ENCODE measurements at regions not wholly inside any gene's neighbourhood (a gene's known extent, or its start where the extent isn't known, plus 50 kb on each side); places are given as distances from the start of the nearest gene placed in this dataset.

- H3K27me3 ChIP-seq (ENCODE audit: control insufficient read depth in 2 of 2, insufficient read depth in 2 of 2, low read length in 2 of 2) = no peaks in the 10 kb centered on the region
- no peak overlapping the region for H3K4me3 Mint-ChIP-seq
- H3K9ac ChIP-seq (ENCODE audit: insufficient read depth, low read length, poor library complexity, severe bottlenecking) = no peak overlapping the region
- peaks cover 0 to 4% (median 1%) of the 10 kb centered on the region in 3 donors for H3K27me3 Mint-ChIP-seq (ENCODE audit: low read depth in 3 of 3)
- no peaks in the 10 kb centered on the region for H3K79me2 ChIP-seq (ENCODE audit: insufficient read depth, low read length)
- H3K36me3 ChIP-seq (replicated peaks in 1 of 2; ENCODE audit: control insufficient read depth in 1 of 2, insufficient read depth in 2 of 2, low read length in 2 of 2) = no peaks in the 10 kb centered on the region
- H3K27ac Mint-ChIP-seq = no peak overlapping the region
- no peaks in the 10 kb centered on the region for H3K4me1 ChIP-seq (ENCODE audit: control insufficient read depth in 1 of 2, insufficient read depth in 2 of 2, low read length in 2 of 2)
- no peaks in the 10 kb centered on the region for H3K36me3 Mint-ChIP-seq
- peaks cover 3% of the 10 kb centered on the region for H3K4me1 Mint-ChIP-seq
- no peak overlapping the region for H3K4me2 ChIP-seq (replicated peaks; ENCODE audit: extremely low read depth, low read length, poor library complexity, severe bottlenecking)
- H3K27ac ChIP-seq (ENCODE audit: low read depth in 1 of 2, low read length in 2 of 2) = no peak overlapping the region
- no peak overlapping the region for H2AFZ ChIP-seq (ENCODE audit: insufficient read depth, low read depth, low read length, poor library complexity, severe bottlenecking)
- H4K20me1 ChIP-seq (ENCODE audit: insufficient read depth, low read length) = no peaks in the 10 kb centered on the region
- intact Hi-C loops (cut with micrococcal nuclease) = no loop called here
- DNase-seq = no peak
- H3K4me3 ChIP-seq (replicated peaks in 1 of 3; ENCODE audit: low read depth in 2 of 3, low read length in 3 of 3) = no peak overlapping the region
- 91% methylated on average over 8 of the region's 8 CpGs for WGBS (ENCODE audit: insufficient coverage)
- TF ChIP-seq, protein P1, sequence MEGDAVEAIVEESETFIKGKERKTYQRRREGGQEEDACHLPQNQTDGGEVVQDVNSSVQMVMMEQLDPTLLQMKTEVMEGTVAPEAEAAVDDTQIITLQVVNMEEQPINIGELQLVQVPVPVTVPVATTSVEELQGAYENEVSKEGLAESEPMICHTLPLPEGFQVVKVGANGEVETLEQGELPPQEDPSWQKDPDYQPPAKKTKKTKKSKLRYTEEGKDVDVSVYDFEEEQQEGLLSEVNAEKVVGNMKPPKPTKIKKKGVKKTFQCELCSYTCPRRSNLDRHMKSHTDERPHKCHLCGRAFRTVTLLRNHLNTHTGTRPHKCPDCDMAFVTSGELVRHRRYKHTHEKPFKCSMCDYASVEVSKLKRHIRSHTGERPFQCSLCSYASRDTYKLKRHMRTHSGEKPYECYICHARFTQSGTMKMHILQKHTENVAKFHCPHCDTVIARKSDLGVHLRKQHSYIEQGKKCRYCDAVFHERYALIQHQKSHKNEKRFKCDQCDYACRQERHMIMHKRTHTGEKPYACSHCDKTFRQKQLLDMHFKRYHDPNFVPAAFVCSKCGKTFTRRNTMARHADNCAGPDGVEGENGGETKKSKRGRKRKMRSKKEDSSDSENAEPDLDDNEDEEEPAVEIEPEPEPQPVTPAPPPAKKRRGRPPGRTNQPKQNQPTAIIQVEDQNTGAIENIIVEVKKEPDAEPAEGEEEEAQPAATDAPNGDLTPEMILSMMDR (IDR thresholded peaks at IDR 0.05) = no peak
- H3K9me3 ChIP-seq (replicated peaks in 1 of 2; ENCODE audit: control insufficient read depth in 1 of 2, insufficient read depth in 1 of 2, low read length in 2 of 2) = no peaks in the 10 kb centered on the region
- H3K9me3 Mint-ChIP-seq = peaks cover 0 to 4% (median 0%) of the 10 kb centered on the region in 7 donors
These were observed 206.4 kb downstream of the HS3ST3A1 start for GRCh38 chr17:13395346-13395745.

DNA sequence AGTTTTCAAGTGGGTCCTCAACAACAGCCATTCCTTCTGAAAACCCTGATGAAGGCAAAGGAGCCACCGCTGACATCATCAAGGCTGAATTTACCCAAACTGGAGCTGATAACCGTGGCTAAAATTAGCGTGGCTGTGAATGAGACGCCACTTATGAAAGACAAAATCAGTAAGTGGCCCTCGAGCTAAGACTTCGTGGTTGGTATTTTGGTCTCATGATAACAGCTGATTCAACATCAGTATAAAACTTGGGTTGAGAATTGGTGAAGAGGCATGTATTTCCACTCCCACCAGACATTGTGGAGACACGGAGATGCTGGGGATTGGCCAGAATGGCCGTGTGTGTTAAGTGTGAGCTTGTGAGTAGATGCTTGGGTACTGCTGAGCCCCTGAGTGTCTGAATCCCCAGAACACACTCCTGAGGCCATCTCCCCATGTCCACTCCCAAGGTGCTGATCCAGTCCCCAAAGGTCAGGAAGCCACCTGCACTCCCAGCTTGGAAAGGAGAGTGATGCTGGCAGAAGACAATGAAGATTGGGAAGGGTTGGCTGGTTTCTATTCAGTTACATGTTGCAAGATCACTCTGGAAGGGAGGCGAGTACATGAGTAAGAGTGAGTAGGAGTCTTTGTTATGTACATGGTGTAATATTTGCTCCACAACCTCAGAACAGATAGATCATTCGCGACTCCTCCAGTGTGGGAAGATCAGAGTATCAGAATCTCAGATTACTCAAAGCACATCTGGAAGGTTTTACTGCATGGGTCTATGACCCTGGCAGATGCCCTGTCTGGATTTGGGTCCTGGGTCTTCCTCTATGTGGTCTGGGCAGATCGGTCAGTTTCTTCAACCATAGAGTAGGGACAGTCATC is 207.7 kb downstream of the HS3ST3A1 start:
- Mint-ChIP-seq H3K4me1 (peaks cover 3% of the 10 kb centered on the region), H3K27ac (no peak overlapping the region), H3K27me3 (ENCODE audit: low read depth in 3 of 3) (peaks cover 1 to 2% (median 1%) of the 10 kb centered on the region in 3 donors), H3K4me3 (no peak overlapping the region), H3K9me3 (peaks cover 0 to 4% (median 0%) of the 10 kb centered on the region in 7 donors), H3K36me3 (no peaks in the 10 kb centered on the region)
- no peak for DNase-seq
- intact Hi-C loops (cut with micrococcal nuclease) = no loop called here
- Histone ChIP-seq H2AFZ (ENCODE audit: insufficient read depth, low read depth, low read length, poor library complexity, severe bottlenecking) (no peak overlapping the region), H3K79me2 (ENCODE audit: insufficient read depth, low read length) (no peaks in the 10 kb centered on the region), H3K27me3 (ENCODE audit: control insufficient read depth in 2 of 2, insufficient read depth in 2 of 2, low read length in 2 of 2) (no peaks in the 10 kb centered on the region), H3K9me3 (replicated peaks in 1 of 2; ENCODE audit: control insufficient read depth in 1 of 2, insufficient read depth in 1 of 2, low read length in 2 of 2) (no peaks in the 10 kb centered on the region), H3K4me3 (replicated peaks in 1 of 3; ENCODE audit: low read depth in 2 of 3, low read length in 3 of 3) (no peak overlapping the region), H3K9ac (ENCODE audit: insufficient read depth, low read length, poor library complexity, severe bottlenecking) (no peak overlapping the region), H3K36me3 (replicated peaks in 1 of 2; ENCODE audit: control insufficient read depth in 1 of 2, insufficient read depth in 2 of 2, low read length in 2 of 2) (no peaks in the 10 kb centered on the region), H3K4me2 (replicated peaks; ENCODE audit: extremely low read depth, low read length, poor library complexity, severe bottlenecking) (no peak overlapping the region), H3K27ac (ENCODE audit: low read depth in 1 of 2, low read length in 2 of 2) (no peak overlapping the region), H3K4me1 (ENCODE audit: control insufficient read depth in 1 of 2, insufficient read depth in 2 of 2, low read length in 2 of 2) (no peaks in the 10 kb centered on the region), H4K20me1 (ENCODE audit: insufficient read depth, low read length) (no peaks in the 10 kb centered on the region)
- 100% methylated on average over 9 of the region's 12 CpGs for WGBS (ENCODE audit: insufficient coverage)
- TF ChIP-seq, protein P1 (IDR thresholded peaks at IDR 0.05) = no peak

Data from CD14-positive monocyte (primary cell).